Stomach (tissue), 4 donors: ENCODE measurements at regions not wholly inside any gene's neighbourhood (a gene's known extent, or its start where the extent isn't known, plus 50 kb on each side); places are given as distances from the start of the nearest gene placed in this dataset.

Source experiments
- EP300 ChIP-seq: sonication (generic); formaldehyde crosslinking; IDR thresholded peaks from one replicate; pipeline ENCODE4 v1.6.1; 2017; ENCODE audit warnings: antibody characterized with exemption
- POLR2A ChIP-seq, 4 donors: fragments of 450-650 bp; IDR thresholded peaks; one replicate each; pipeline ENCODE4 v1.6.1; 2016; ENCODE audit warnings: antibody characterized with exemption in 4 of 4, control low read depth in 2 of 4, mild to moderate bottlenecking in 1 of 4, moderate library complexity in 1 of 4
- TF ChIP-seq, protein P1 (sequence below), 7 experiments: fragments of 450-650 bp in 4 of 7; fragments of 200-600 bp in 3 of 7; sonication (generic) in 3 of 7; IDR thresholded peaks; one replicate each; pipeline ENCODE4 v1.5.1; 2016 to 2019; ENCODE audit warnings: antibody characterized with exemption in 7 of 7, control low read depth in 2 of 7, mild to moderate bottlenecking in 1 of 7

DNA sequence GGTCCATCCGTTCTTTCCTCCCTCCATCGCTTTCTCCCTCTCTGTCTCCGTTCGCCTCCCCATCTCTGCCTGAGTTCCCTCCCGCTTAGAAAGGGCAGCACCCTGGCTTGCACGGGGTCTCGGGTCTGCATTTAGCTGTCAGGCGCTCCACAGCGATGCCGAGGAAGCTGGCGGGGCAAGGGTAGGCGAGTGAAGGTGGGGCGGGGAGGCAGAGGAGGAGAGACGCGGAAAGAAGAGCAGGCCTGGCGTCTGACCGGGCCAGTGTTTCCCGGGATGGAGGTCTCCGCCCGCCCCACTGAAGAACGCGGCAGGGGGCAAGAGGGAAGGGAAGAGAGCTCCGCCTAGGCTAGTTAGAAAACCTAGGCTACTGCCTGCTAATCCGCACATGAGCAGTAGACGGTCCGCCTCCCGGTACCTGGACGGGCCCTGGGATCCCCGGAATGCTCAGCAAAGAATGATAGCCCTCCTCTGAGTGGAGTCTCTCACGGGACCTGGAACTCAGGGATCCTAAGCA lies 3922.5 kb upstream of the OR11H1 start:
- TF ChIP-seq, protein P1, sequence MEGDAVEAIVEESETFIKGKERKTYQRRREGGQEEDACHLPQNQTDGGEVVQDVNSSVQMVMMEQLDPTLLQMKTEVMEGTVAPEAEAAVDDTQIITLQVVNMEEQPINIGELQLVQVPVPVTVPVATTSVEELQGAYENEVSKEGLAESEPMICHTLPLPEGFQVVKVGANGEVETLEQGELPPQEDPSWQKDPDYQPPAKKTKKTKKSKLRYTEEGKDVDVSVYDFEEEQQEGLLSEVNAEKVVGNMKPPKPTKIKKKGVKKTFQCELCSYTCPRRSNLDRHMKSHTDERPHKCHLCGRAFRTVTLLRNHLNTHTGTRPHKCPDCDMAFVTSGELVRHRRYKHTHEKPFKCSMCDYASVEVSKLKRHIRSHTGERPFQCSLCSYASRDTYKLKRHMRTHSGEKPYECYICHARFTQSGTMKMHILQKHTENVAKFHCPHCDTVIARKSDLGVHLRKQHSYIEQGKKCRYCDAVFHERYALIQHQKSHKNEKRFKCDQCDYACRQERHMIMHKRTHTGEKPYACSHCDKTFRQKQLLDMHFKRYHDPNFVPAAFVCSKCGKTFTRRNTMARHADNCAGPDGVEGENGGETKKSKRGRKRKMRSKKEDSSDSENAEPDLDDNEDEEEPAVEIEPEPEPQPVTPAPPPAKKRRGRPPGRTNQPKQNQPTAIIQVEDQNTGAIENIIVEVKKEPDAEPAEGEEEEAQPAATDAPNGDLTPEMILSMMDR (IDR thresholded peaks at IDR 0.05) = no peak
- TF ChIP-seq POLR2A (IDR thresholded peaks at IDR 0.05) (no peak), EP300 (no peak)
